ENCODE measurements at regions not wholly inside any gene's neighbourhood (a gene's known extent, or its start where the extent isn't known, plus 50 kb on each side); places are given as distances from the start of the nearest gene placed in this dataset.

- Histone ChIP-seq H3K79me2 (ENCODE audit: insufficient read depth, low read length) (no peaks in the 10 kb centered on the region), H3K4me2 (ENCODE audit: insufficient read depth, insufficient read length, low read length) (no peak overlapping the region), H4K5ac (ENCODE audit: insufficient read length, low read depth, low read length) (no peak overlapping the region), H4K91ac (ENCODE audit: insufficient read length, low read depth, low read length) (no peak overlapping the region), H3K18ac (ENCODE audit: insufficient read length, low read depth, low read length) (no peak overlapping the region), H3K4me1 (ENCODE audit: insufficient read depth, low read length) (no peaks in the 10 kb centered on the region), H4K20me1 (ENCODE audit: control insufficient read depth, insufficient read depth, insufficient read length) (no peaks in the 10 kb centered on the region), H3K9ac (ENCODE audit: extremely low read depth, insufficient read length, low read length) (no peak overlapping the region), H3K27ac (ENCODE audit: insufficient read length, low read depth, low read length) (no peak overlapping the region), H3K23ac (ENCODE audit: insufficient read length, low read depth, low read length) (no peak overlapping the region), H3K14ac (ENCODE audit: insufficient read depth, low read length) (no peak overlapping the region), H3K23me2 (ENCODE audit: insufficient read length, low read depth, low read length, poor library complexity, severe bottlenecking) (no peaks in the 10 kb centered on the region), H3K79me1 (ENCODE audit: insufficient read depth, low read depth, low read length, poor library complexity, severe bottlenecking) (no peaks in the 10 kb centered on the region), H3T11ph (ENCODE audit: low read length) (no peak overlapping the region), H4K8ac (replicated peaks; ENCODE audit: insufficient read length, low read depth, low read length) (no peak overlapping the region), H2BK5ac (ENCODE audit: insufficient read length, low read length) (no peak overlapping the region), H2BK15ac (ENCODE audit: low read depth, low read length) (no peak overlapping the region), H2BK20ac (ENCODE audit: low read depth, low read length, poor library complexity, severe bottlenecking) (no peak overlapping the region), H2BK120ac (ENCODE audit: low read depth, low read length, poor library complexity, severe bottlenecking) (no peak overlapping the region), H3K4ac (ENCODE audit: low read depth, low read length) (no peak overlapping the region), H3K27me3 (ENCODE audit: insufficient read depth, low read length) (no peaks in the 10 kb centered on the region), H2AK5ac (ENCODE audit: insufficient read length, low read length) (no peak overlapping the region), H3K56ac (ENCODE audit: insufficient read length, low read depth, low read length) (no peak overlapping the region), H2BK12ac (ENCODE audit: insufficient read length, low read depth, low read length) (no peak overlapping the region), H3K9me3 (ENCODE audit: control insufficient read depth, low read depth, low read length) (no peaks in the 10 kb centered on the region), H2AFZ (ENCODE audit: low read length) (no peak overlapping the region)
- no peaks in the 10 kb centered on the region; the same call in 1 of the 2 replicates for H3K27me3 Mint-ChIP-seq (ENCODE audit: low read depth)
- no CpG with 5 or more reads among the region's 1 CpG for WGBS (ENCODE audit: extremely low coverage, insufficient read length, low lambda C conversion rate)
- no peaks in the 10 kb centered on the region for H3K36me3 Mint-ChIP-seq (ENCODE audit: insufficient read depth in 1 of 3, low read depth in 3 of 3)
- H3K27ac Mint-ChIP-seq: no peak overlapping the region
- TF ChIP-seq CTCF (conservative IDR thresholded peaks at IDR 0.05): no peak
- H3K9me3 Mint-ChIP-seq: no peaks in the 10 kb centered on the region
- H3K4me3 Mint-ChIP-seq: no peak overlapping the region
- DNase-seq: no peak
- H3K4me1 Mint-ChIP-seq: no peaks in the 10 kb centered on the region
These were observed 83.7 kb upstream of the DNAH5 start for GRCh38 chr5:14028188-14028587.

Measured in H9 (cell line).